ENCODE measurements at regions not wholly inside any gene's neighbourhood (a gene's known extent, or its start where the extent isn't known, plus 50 kb on each side); places are given as distances from the start of the nearest gene placed in this dataset.

- Histone ChIP-seq H2AFZ (ENCODE audit: low read length) (no peak overlapping the region), H3K79me2 (ENCODE audit: control insufficient read depth, insufficient read depth, low read length) (no peaks in the 10 kb centered on the region), H4K20me1 (ENCODE audit: control insufficient read depth, extremely low read depth, insufficient read depth, low read length) (no peaks in the 10 kb centered on the region), H3K4me2 (ENCODE audit: extremely low read depth, insufficient read depth, low read length) (no peak overlapping the region), H3K4me3 (replicated peaks in 1 of 4; ENCODE audit: control extremely low read depth in 1 of 4, insufficient read depth in 1 of 4, low read depth in 3 of 4, low read length in 4 of 4) (no peak overlapping the region), H3K27me3 (ENCODE audit: control insufficient read depth, insufficient read depth, low read length) (no peaks in the 10 kb centered on the region), H3K9ac (ENCODE audit: insufficient read depth, low read length) (no peak overlapping the region), H3K9me3 (ENCODE audit: control insufficient read depth, insufficient read depth, low read depth, low read length) (no peaks in the 10 kb centered on the region), H3K27ac (ENCODE audit: insufficient read depth, low read length) (no peak overlapping the region), H3K36me3 (ENCODE audit: control insufficient read depth, insufficient read depth, low read length) (no peaks in the 10 kb centered on the region), H3K4me1 (ENCODE audit: control insufficient read depth, extremely low read depth, insufficient read depth, low read length) (no peaks in the 10 kb centered on the region)
- TF ChIP-seq EZH2 (IDR thresholded peaks at IDR 0.05; ENCODE audit: low read length, missing control alignments), result no peak
- TF ChIP-seq, protein P1, sequence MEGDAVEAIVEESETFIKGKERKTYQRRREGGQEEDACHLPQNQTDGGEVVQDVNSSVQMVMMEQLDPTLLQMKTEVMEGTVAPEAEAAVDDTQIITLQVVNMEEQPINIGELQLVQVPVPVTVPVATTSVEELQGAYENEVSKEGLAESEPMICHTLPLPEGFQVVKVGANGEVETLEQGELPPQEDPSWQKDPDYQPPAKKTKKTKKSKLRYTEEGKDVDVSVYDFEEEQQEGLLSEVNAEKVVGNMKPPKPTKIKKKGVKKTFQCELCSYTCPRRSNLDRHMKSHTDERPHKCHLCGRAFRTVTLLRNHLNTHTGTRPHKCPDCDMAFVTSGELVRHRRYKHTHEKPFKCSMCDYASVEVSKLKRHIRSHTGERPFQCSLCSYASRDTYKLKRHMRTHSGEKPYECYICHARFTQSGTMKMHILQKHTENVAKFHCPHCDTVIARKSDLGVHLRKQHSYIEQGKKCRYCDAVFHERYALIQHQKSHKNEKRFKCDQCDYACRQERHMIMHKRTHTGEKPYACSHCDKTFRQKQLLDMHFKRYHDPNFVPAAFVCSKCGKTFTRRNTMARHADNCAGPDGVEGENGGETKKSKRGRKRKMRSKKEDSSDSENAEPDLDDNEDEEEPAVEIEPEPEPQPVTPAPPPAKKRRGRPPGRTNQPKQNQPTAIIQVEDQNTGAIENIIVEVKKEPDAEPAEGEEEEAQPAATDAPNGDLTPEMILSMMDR (conservative IDR thresholded peaks at IDR 0.05 in 1 of 2, IDR thresholded peaks at IDR 0.05 in 1 of 2; ENCODE audit: low read depth in 1 of 2, low read length in 2 of 2), result no peak
- DNase-seq (ENCODE audit: low read depth in 2 of 2), result peak; percentile 85 to 86
Measured at GRCh38 chr10:107971973-107972372, 807.5 kb upstream of the SORCS1 start.

- Histone ChIP-seq H3K36me3 (ENCODE audit: control insufficient read depth, insufficient read depth, low read length) (no peaks in the 10 kb centered on the region), H3K9ac (ENCODE audit: insufficient read depth, low read length) (no peak overlapping the region), H3K27ac (ENCODE audit: insufficient read depth, low read length) (no peak overlapping the region), H4K20me1 (ENCODE audit: control insufficient read depth, extremely low read depth, insufficient read depth, low read length) (no peaks in the 10 kb centered on the region), H3K27me3 (ENCODE audit: control insufficient read depth, insufficient read depth, low read length) (no peaks in the 10 kb centered on the region), H3K4me1 (ENCODE audit: control insufficient read depth, extremely low read depth, insufficient read depth, low read length) (no peaks in the 10 kb centered on the region), H3K4me3 (replicated peaks in 1 of 4; ENCODE audit: control extremely low read depth in 1 of 4, insufficient read depth in 1 of 4, low read depth in 3 of 4, low read length in 4 of 4) (no peak overlapping the region), H3K9me3 (ENCODE audit: control insufficient read depth, insufficient read depth, low read depth, low read length) (no peaks in the 10 kb centered on the region), H3K79me2 (ENCODE audit: control insufficient read depth, insufficient read depth, low read length) (no peaks in the 10 kb centered on the region), H2AFZ (ENCODE audit: low read length) (no peak overlapping the region), H3K4me2 (ENCODE audit: extremely low read depth, insufficient read depth, low read length) (no peak overlapping the region)
- TF ChIP-seq EZH2 (IDR thresholded peaks at IDR 0.05; ENCODE audit: low read length, missing control alignments), result no peak
- TF ChIP-seq, protein P1 (conservative IDR thresholded peaks at IDR 0.05 in 1 of 2, IDR thresholded peaks at IDR 0.05 in 1 of 2; ENCODE audit: low read depth in 1 of 2, low read length in 2 of 2), result no peak
- peak; percentile 57 to 83 for DNase-seq (ENCODE audit: low read depth in 2 of 2)
Measured at GRCh38 chr10:107971411-107971810, 806.9 kb upstream of the SORCS1 start.

DNA sequence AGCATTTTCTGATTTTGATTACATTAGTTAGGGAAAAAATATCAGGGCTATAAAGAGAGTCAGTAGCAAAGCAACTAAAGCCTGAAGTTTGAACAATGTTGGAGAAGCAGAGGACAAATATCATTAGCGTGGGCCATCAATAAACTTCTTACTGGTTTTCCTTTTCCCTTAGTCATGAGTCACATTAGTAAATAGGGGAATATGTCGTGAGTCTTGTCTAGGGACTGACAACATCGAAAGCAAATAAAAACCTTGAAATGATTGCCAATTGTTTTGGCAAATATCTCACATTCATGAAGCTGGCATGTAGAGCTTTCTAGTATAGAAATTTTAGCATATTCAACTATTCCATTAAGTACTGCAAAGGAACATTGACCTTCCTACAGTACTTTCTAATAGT lies 806.0 kb upstream of the SORCS1 start:
- no peak overlapping the region for H3K9ac ChIP-seq (ENCODE audit: insufficient read depth, low read length)
- H4K20me1 ChIP-seq (ENCODE audit: control insufficient read depth, extremely low read depth, insufficient read depth, low read length), result no peaks in the 10 kb centered on the region
- H3K4me3 ChIP-seq (replicated peaks in 1 of 4; ENCODE audit: control extremely low read depth in 1 of 4, insufficient read depth in 1 of 4, low read depth in 3 of 4, low read length in 4 of 4), result no peak overlapping the region
- no peak overlapping the region for H3K27ac ChIP-seq (ENCODE audit: insufficient read depth, low read length)
- H3K9me3 ChIP-seq (ENCODE audit: control insufficient read depth, insufficient read depth, low read depth, low read length), result no peaks in the 10 kb centered on the region
- TF ChIP-seq, protein P1 (conservative IDR thresholded peaks at IDR 0.05 in 1 of 2, IDR thresholded peaks at IDR 0.05 in 1 of 2; ENCODE audit: low read depth in 1 of 2, low read length in 2 of 2), result no peak
- TF ChIP-seq EZH2 (IDR thresholded peaks at IDR 0.05; ENCODE audit: low read length, missing control alignments), result no peak
- no peaks in the 10 kb centered on the region for H3K36me3 ChIP-seq (ENCODE audit: control insufficient read depth, insufficient read depth, low read length)
- DNase-seq (ENCODE audit: low read depth in 2 of 2), result no peak
- H3K4me2 ChIP-seq (ENCODE audit: extremely low read depth, insufficient read depth, low read length), result no peak overlapping the region
- H3K79me2 ChIP-seq (ENCODE audit: control insufficient read depth, insufficient read depth, low read length), result no peaks in the 10 kb centered on the region
- H3K27me3 ChIP-seq (ENCODE audit: control insufficient read depth, insufficient read depth, low read length), result no peaks in the 10 kb centered on the region
- no peaks in the 10 kb centered on the region for H3K4me1 ChIP-seq (ENCODE audit: control insufficient read depth, extremely low read depth, insufficient read depth, low read length)
- no peak overlapping the region for H2AFZ ChIP-seq (ENCODE audit: low read length)

All from fibroblast of lung (primary cell).